ENCODE measurements at regions not wholly inside any gene's neighbourhood (a gene's known extent, or its start where the extent isn't known, plus 50 kb on each side); places are given as distances from the start of the nearest gene placed in this dataset.

- no peak for DNase-seq (ENCODE audit: low read depth in 2 of 2)
Observed at GRCh38 chr16:55154956-55155355, 169.0 kb upstream of the IRX6 start.

- no peak for DNase-seq (ENCODE audit: low read depth in 2 of 2)
Observed at GRCh38 chr16:55155815-55156214, 168.2 kb upstream of the IRX6 start.

- no peak for DNase-seq (ENCODE audit: low read depth in 2 of 2)
Observed at GRCh38 chr16:55169780-55170179, 154.2 kb upstream of the IRX6 start.

- no peak for DNase-seq (ENCODE audit: low read depth in 2 of 2)
Observed at GRCh38 chr16:55171241-55171640, 152.8 kb upstream of the IRX6 start.

GRCh38 chr16:55175389-55175788 is 148.6 kb upstream of the IRX6 start:
- no peak for DNase-seq (ENCODE audit: low read depth in 2 of 2)

- no peak for DNase-seq (ENCODE audit: low read depth in 2 of 2)
Observed at GRCh38 chr16:55176901-55177300, 147.1 kb upstream of the IRX6 start.

- DNase-seq (ENCODE audit: low read depth in 2 of 2) = no peak
Observed at GRCh38 chr16:55179411-55179810, 144.6 kb upstream of the IRX6 start.

- DNase-seq (ENCODE audit: low read depth in 2 of 2) = no peak
Observed at GRCh38 chr16:55179852-55180585, 144.0 kb upstream of the IRX6 start.

GRCh38 chr16:55184052-55184451 is 140.0 kb upstream of the IRX6 start:
- DNase-seq (ENCODE audit: low read depth in 2 of 2) = no peak

- no peak for DNase-seq (ENCODE audit: low read depth in 2 of 2)
Observed at GRCh38 chr16:55184619-55185018, 139.4 kb upstream of the IRX6 start.

GRCh38 chr16:55189224-55189623 is 134.8 kb upstream of the IRX6 start:
- no peak for DNase-seq (ENCODE audit: low read depth in 2 of 2)

GRCh38 chr16:55189682-55190636 is 134.0 kb upstream of the IRX6 start:
- DNase-seq (ENCODE audit: low read depth in 2 of 2) = no peak

GRCh38 chr16:55192734-55193133 is 131.3 kb upstream of the IRX6 start:
- DNase-seq (ENCODE audit: low read depth in 2 of 2) = no peak

GRCh38 chr16:55203570-55203969 is 120.4 kb upstream of the IRX6 start:
- DNase-seq (ENCODE audit: low read depth in 2 of 2) = no peak

- no peak for DNase-seq (ENCODE audit: low read depth in 2 of 2)
Observed at GRCh38 chr16:55204069-55204468, 119.9 kb upstream of the IRX6 start.

- no peak for DNase-seq (ENCODE audit: low read depth in 2 of 2)
Observed at GRCh38 chr16:55204923-55205322, 119.1 kb upstream of the IRX6 start.

GRCh38 chr16:55207693-55208428 is 116.1 kb upstream of the IRX6 start:
- DNase-seq (ENCODE audit: low read depth in 2 of 2) = no peak

GRCh38 chr16:55209626-55210025 is 114.4 kb upstream of the IRX6 start:
- no peak for DNase-seq (ENCODE audit: low read depth in 2 of 2)

- no peak for DNase-seq (ENCODE audit: low read depth in 2 of 2)
Observed at GRCh38 chr16:55212791-55213190, 111.2 kb upstream of the IRX6 start.

- no peak for DNase-seq (ENCODE audit: low read depth in 2 of 2)
Observed at GRCh38 chr16:55214412-55214811, 109.6 kb upstream of the IRX6 start.

GRCh38 chr16:55214974-55215494 is 109.0 kb upstream of the IRX6 start:
- no peak for DNase-seq (ENCODE audit: low read depth in 2 of 2)

GRCh38 chr16:55217392-55217791 is 106.6 kb upstream of the IRX6 start:
- no peak for DNase-seq (ENCODE audit: low read depth in 2 of 2)
